ENCODE measurements at regions not wholly inside any gene's neighbourhood (a gene's known extent, or its start where the extent isn't known, plus 50 kb on each side); places are given as distances from the start of the nearest gene placed in this dataset.

DNA sequence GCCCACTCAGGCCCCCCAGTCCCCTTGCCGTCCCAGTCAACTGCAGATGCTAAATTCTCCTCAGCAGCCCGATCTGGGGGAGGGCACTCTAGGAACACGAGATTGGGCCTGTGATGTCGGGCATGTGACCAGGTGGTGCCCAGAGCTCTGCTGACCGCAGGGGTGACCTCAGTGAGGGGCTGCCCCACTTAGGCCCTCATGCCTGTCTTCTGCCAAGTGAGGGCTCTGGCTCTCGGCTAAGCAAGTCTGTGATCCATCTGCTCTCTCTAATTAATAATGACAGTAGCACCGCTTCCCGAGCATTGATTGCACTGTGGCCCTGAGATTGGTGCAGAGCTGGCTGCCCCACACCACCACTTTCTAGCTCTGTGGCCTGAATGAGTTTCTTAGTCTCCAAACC, 138.8 kb downstream of the MRM1 start:
- TF ChIP-seq, protein P1, sequence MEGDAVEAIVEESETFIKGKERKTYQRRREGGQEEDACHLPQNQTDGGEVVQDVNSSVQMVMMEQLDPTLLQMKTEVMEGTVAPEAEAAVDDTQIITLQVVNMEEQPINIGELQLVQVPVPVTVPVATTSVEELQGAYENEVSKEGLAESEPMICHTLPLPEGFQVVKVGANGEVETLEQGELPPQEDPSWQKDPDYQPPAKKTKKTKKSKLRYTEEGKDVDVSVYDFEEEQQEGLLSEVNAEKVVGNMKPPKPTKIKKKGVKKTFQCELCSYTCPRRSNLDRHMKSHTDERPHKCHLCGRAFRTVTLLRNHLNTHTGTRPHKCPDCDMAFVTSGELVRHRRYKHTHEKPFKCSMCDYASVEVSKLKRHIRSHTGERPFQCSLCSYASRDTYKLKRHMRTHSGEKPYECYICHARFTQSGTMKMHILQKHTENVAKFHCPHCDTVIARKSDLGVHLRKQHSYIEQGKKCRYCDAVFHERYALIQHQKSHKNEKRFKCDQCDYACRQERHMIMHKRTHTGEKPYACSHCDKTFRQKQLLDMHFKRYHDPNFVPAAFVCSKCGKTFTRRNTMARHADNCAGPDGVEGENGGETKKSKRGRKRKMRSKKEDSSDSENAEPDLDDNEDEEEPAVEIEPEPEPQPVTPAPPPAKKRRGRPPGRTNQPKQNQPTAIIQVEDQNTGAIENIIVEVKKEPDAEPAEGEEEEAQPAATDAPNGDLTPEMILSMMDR (conservative IDR thresholded peaks at IDR 0.05; ENCODE audit: low read depth, low read length), result no peak
- no peak for TF ChIP-seq EZH2 (IDR thresholded peaks at IDR 0.05; ENCODE audit: low read length, unreplicated experiment)
